ENCODE measurements at regions not wholly inside any gene's neighbourhood (a gene's known extent, or its start where the extent isn't known, plus 50 kb on each side); places are given as distances from the start of the nearest gene placed in this dataset.

GRCh38 chr6:25165177-25165576 lies 114.0 kb upstream of the CARMIL1 start:
- no peak overlapping the region for H3K27ac ChIP-seq (ENCODE audit: low read depth, low read length)
- H2AFZ ChIP-seq (ENCODE audit: low read length), result no peak overlapping the region
- no peaks in the 10 kb centered on the region for H3K23me2 ChIP-seq (ENCODE audit: low read depth, low read length)
- H2BK12ac ChIP-seq (ENCODE audit: low read depth, low read length), result no peak overlapping the region
- H3K79me1 ChIP-seq (ENCODE audit: low read depth, low read length), result no peaks in the 10 kb centered on the region
- no peak for FAIRE-seq
- ChIA-PET CTCF (ENCODE audit: partially characterized antibody) (interaction anchor here (1.1 kb wide), 1 partner anchor 16 kb away, joined by 3 read pairs; no protein-coding TSS in a partner anchor), POLR2A (ENCODE audit: partially characterized antibody) (no interaction called here)
- H4K8ac ChIP-seq (ENCODE audit: extremely low read depth, insufficient read depth, low read length), result no peak overlapping the region
- H2BK120ac ChIP-seq (replicated peaks; ENCODE audit: low read depth, low read length), result no peak overlapping the region
- no peaks in the 10 kb centered on the region for H3K36me3 ChIP-seq (ENCODE audit: control insufficient read depth in 2 of 4, insufficient read depth in 4 of 4, low read length in 3 of 4)
- H3K4me3 ChIP-seq (ENCODE audit: extremely low read depth in 1 of 4, insufficient read depth in 2 of 4, low read depth in 3 of 4, low read length in 4 of 4), result no peak overlapping the region
- no peak overlapping the region for H2BK15ac ChIP-seq (ENCODE audit: low read length)
- no peak overlapping the region for H3K18ac ChIP-seq (ENCODE audit: extremely low read depth, low read length)
- H2BK20ac ChIP-seq (ENCODE audit: low read length), result no peak overlapping the region
- no peak overlapping the region for H2AK5ac ChIP-seq (ENCODE audit: low read depth, low read length)
- H3K9me3 ChIP-seq (ENCODE audit: insufficient read depth in 2 of 2, low read depth in 1 of 2, low read length in 1 of 2), result no peaks in the 10 kb centered on the region
- no peak overlapping the region for H3K56ac ChIP-seq (replicated peaks; ENCODE audit: insufficient read length, low read depth, low read length)
- H3K23ac ChIP-seq (ENCODE audit: insufficient read length), result no peak overlapping the region
- no peaks in the 10 kb centered on the region for H3K4me1 ChIP-seq (replicated peaks in 1 of 4; ENCODE audit: control insufficient read depth in 3 of 4, insufficient read depth in 4 of 4, low read length in 3 of 4)
- no peak overlapping the region for H4K5ac ChIP-seq (ENCODE audit: insufficient read length, low read depth, low read length)
- H4K20me1 ChIP-seq (replicated peaks in 1 of 2; ENCODE audit: control insufficient read depth in 1 of 2, insufficient read depth in 2 of 2, low read length in 2 of 2), result no peaks in the 10 kb centered on the region
- H3K79me2 ChIP-seq (ENCODE audit: control insufficient read depth in 1 of 2, insufficient read depth in 2 of 2, low read length in 2 of 2), result no peaks in the 10 kb centered on the region
- H4K91ac ChIP-seq (replicated peaks; ENCODE audit: insufficient read length, low read length), result no peak overlapping the region
- H3K9ac ChIP-seq (replicated peaks in 1 of 4; ENCODE audit: extremely low read depth in 1 of 4, low read depth in 3 of 4, low read length in 3 of 4), result no peak overlapping the region
- H2BK5ac ChIP-seq (ENCODE audit: low read depth, low read length), result no peak overlapping the region
- no peaks in the 10 kb centered on the region for H3K27me3 ChIP-seq (replicated peaks in 1 of 4; ENCODE audit: control insufficient read depth in 3 of 4, extremely low read depth in 1 of 4, insufficient read depth in 3 of 4, low read length in 3 of 4)
- WGBS, 2 experiments (ENCODE audit: extremely low coverage in 1 of 2, insufficient coverage in 1 of 2, insufficient read length in 1 of 2, insufficient replicate concordance in 2 of 2, low coverage in 1 of 2, low lambda C conversion rate in 2 of 2, missing lambda C conversion rate in 1 of 2), result 95% methylated on average over 7 of the region's 7 CpGs; no CpG with 5 or more reads in 1 of the 2 experiments
- DNase-seq (ENCODE audit: low read depth in 1 of 2, low spot score in 2 of 2), result no peak
- no peak overlapping the region for H3K4ac ChIP-seq (replicated peaks; ENCODE audit: insufficient read length, low read depth, low read length)
- no peak overlapping the region for H3K14ac ChIP-seq (ENCODE audit: insufficient read length)
- no peak overlapping the region for H3K4me2 ChIP-seq (ENCODE audit: insufficient read depth in 1 of 2, low read depth in 2 of 2, low read length in 2 of 2)
- TF ChIP-seq POLR2AphosphoS5 (IDR thresholded peaks at IDR 0.05; ENCODE audit: low read depth, low read length), result no peak
- TF ChIP-seq SIRT6 (IDR thresholded peaks at IDR 0.05; ENCODE audit: low read length), result no peak
- TF ChIP-seq KDM1A (IDR thresholded peaks at IDR 0.05; ENCODE audit: borderline replicate concordance, low read length), result no peak
- TF ChIP-seq HDAC6 (IDR thresholded peaks at IDR 0.05; ENCODE audit: low read depth, low read length), result no peak
- TF ChIP-seq E2F6 (IDR thresholded peaks at IDR 0.05), result no peak
- TF ChIP-seq SRF (IDR thresholded peaks at IDR 0.05; ENCODE audit: low read depth, low read length), result no peak
- TF ChIP-seq SP4 (IDR thresholded peaks at IDR 0.05; ENCODE audit: low read length), result no peak
- no peak for TF ChIP-seq RFX5 (IDR thresholded peaks at IDR 0.05; ENCODE audit: borderline replicate concordance, low read depth, low read length)
- no peak for TF ChIP-seq NANOG (IDR thresholded peaks at IDR 0.05; ENCODE audit: insufficient read depth, low read depth, low read length, poor library complexity, severe bottlenecking)

Measured in H1 (cell line).